Choroid plexus epithelial cell (primary cell): ENCODE measurements at regions not wholly inside any gene's neighbourhood (a gene's known extent, or its start where the extent isn't known, plus 50 kb on each side); places are given as distances from the start of the nearest gene placed in this dataset.

Experiments
- DNase-seq: peaks from one replicate; pipeline ENCODE4 v3.0.0-alpha.2; 2010; ENCODE audit warnings: low read depth
- H3K4me3 ChIP-seq: 2 replicates; pipeline ENCODE4 v1.5.1; 2011; ENCODE audit warnings: low read depth, mild to moderate bottlenecking, control low read depth, low read length, moderate library complexity
- CTCF ChIP-seq: conservative IDR thresholded peaks from 2 replicates; pipeline ENCODE4 v1.5.1; 2011; ENCODE audit warnings: low read depth, mild to moderate bottlenecking, control low read depth, inconsistent platforms, low read length, moderate library complexity

GRCh38 chr20:55365745-55366144 lies 639.6 kb downstream of the CBLN4 start:
- no peak for TF ChIP-seq CTCF
- no peak overlapping the region for H3K4me3 ChIP-seq
- no peak for DNase-seq

- DNase-seq, result no peak
- no peak for TF ChIP-seq CTCF
- no peak overlapping the region for H3K4me3 ChIP-seq
These were observed 644.4 kb downstream of the CBLN4 start for GRCh38 chr20:55360895-55361294.

GRCh38 chr20:55354720-55355119 lies 650.6 kb downstream of the CBLN4 start:
- no peak for TF ChIP-seq CTCF
- H3K4me3 ChIP-seq, result no peak overlapping the region

GRCh38 chr20:55353206-55353605 lies 652.1 kb downstream of the CBLN4 start:
- no peak overlapping the region for H3K4me3 ChIP-seq
- no peak for TF ChIP-seq CTCF
- no peak for DNase-seq

More at GRCh38 chr20:55354720-55355119, 650.6 kb downstream of the CBLN4 start:
- DNase-seq, result no peak

- DNase-seq, result no peak
- no peak overlapping the region for H3K4me3 ChIP-seq
- TF ChIP-seq CTCF, result no peak
These were observed 657.1 kb downstream of the CBLN4 start for GRCh38 chr20:55348223-55348622.

GRCh38 chr20:55342822-55343221 lies 662.5 kb downstream of the CBLN4 start:
- no peak for TF ChIP-seq CTCF
- no peak for DNase-seq
- no peak overlapping the region for H3K4me3 ChIP-seq

GRCh38 chr20:55333798-55334197 lies 671.5 kb downstream of the CBLN4 start:
- no peak for TF ChIP-seq CTCF
- no peak for DNase-seq
- H3K4me3 ChIP-seq, result no peak overlapping the region
